Mucosa of descending colon (tissue), 3 donors: ENCODE measurements at regions not wholly inside any gene's neighbourhood (a gene's known extent, or its start where the extent isn't known, plus 50 kb on each side); places are given as distances from the start of the nearest gene placed in this dataset.

ENCODE experiments used
- ATAC-seq: fragments of 200-7000 bp; cut with Tn5 transposase; one replicate; pipeline ENCODE4 v1.9.1; 2020; ENCODE audit warnings: mild to moderate bottlenecking, moderate library complexity
- DNase-seq, 3 donors: peaks; one replicate each; pipeline ENCODE4 v3.0.0-alpha.2; 2020
- H3K36me3 ChIP-seq: fragments of 200-600 bp; one replicate; pipeline ENCODE4 v1.8.0; 2021; ENCODE audit warnings: low read depth, mild to moderate bottlenecking
- H3K4me1 ChIP-seq: fragments of 200-600 bp; one replicate; pipeline ENCODE4 v1.8.0; 2021; ENCODE audit warnings: low read depth, mild to moderate bottlenecking
- H3K4me3 ChIP-seq: fragments of 200-600 bp; one replicate; pipeline ENCODE4 v1.8.0; 2021; ENCODE audit warnings: mild to moderate bottlenecking
- H3K9me3 ChIP-seq: fragments of 200-600 bp; one replicate; pipeline ENCODE4 v1.8.0; 2021; ENCODE audit warnings: mild to moderate bottlenecking
- intact Hi-C, 2 donors: fragments of 100-400 bp; cut with DNase I in 1 of 2; cut with micrococcal nuclease in 1 of 2; formaldehyde crosslinking; loops; one replicate each; pipeline versions ENCODE4 v1.11.0 to v1.11.1; 2022; cut with DNase I, micrococcal nuclease
- TF ChIP-seq, protein P1 (sequence below): fragments of 200-600 bp; IDR thresholded peaks from one replicate; pipeline ENCODE4 v1.8.0; 2022; ENCODE audit warnings: antibody characterized with exemption, mild to moderate bottlenecking
- donor health status: DM: no; HTN: no; CAD: no; lungs with moderate emphysema.
- donor health status: DM: no; HTN: no; CAD: no.
- donor health status: DM: no; HTN: yes; CAD: no.

DNA sequence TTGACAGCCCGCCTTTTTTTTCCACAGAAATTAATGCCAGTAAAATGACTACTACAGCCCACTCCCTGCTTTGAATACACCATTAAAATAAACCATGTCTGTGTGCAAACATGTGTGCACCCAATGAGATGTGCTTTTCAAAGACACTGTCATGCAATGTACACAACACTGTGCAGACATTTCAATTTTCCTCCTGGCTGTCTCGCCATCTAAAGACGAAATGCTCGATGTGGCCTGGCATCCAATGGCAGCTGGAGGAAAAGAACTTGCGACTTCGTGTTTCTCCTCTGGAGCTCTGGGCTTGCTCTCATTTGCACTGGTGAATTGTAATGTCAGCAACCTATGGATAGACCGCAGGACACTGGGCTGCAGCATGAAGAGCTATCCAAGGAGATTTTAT, 147.0 kb upstream of the NAV2 start:
- TF ChIP-seq, protein P1, sequence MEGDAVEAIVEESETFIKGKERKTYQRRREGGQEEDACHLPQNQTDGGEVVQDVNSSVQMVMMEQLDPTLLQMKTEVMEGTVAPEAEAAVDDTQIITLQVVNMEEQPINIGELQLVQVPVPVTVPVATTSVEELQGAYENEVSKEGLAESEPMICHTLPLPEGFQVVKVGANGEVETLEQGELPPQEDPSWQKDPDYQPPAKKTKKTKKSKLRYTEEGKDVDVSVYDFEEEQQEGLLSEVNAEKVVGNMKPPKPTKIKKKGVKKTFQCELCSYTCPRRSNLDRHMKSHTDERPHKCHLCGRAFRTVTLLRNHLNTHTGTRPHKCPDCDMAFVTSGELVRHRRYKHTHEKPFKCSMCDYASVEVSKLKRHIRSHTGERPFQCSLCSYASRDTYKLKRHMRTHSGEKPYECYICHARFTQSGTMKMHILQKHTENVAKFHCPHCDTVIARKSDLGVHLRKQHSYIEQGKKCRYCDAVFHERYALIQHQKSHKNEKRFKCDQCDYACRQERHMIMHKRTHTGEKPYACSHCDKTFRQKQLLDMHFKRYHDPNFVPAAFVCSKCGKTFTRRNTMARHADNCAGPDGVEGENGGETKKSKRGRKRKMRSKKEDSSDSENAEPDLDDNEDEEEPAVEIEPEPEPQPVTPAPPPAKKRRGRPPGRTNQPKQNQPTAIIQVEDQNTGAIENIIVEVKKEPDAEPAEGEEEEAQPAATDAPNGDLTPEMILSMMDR: no peak
- Histone ChIP-seq H3K4me3 (no peak overlapping the region), H3K9me3 (no peaks in the 10 kb centered on the region), H3K36me3 (no peaks in the 10 kb centered on the region), H3K4me1 (no peaks in the 10 kb centered on the region)
- intact Hi-C loops: loop anchor here in 1 of 2 donors (10.0 kb wide), 1 partner anchor 339 kb away; no protein-coding TSS in a partner anchor
- no peak for DNase-seq
- ATAC-seq: no peak

DNA sequence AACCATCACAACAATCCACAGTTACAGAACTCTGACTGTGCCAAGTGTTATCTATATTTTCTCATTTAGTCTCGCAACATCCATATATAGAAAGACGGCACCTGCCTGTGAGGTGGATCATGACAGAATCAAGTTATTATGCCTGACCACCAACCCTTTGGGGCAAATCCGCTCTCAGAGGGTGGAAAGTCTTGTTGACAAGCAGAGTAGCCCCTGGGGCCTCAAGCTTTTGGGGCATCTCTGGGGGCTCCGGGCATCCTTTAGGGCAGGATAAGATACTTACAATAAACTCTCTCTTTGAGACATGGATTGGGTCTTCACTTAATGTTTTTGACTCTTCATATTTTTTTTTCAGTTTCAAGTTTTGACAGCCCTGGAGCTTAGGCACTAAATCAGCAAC, 150.5 kb upstream of the NAV2 start:
- no peak for ATAC-seq
- intact Hi-C loops: loop anchor here in 1 of 2 donors (5.0 to 10.0 kb wide), 2 partner anchors 185 to 343 kb away; no protein-coding TSS in a partner anchor
- H3K36me3 ChIP-seq: no peaks in the 10 kb centered on the region
- no peaks in the 10 kb centered on the region for H3K4me1 ChIP-seq
- H3K4me3 ChIP-seq: no peak overlapping the region
- no peaks in the 10 kb centered on the region for H3K9me3 ChIP-seq
- TF ChIP-seq, protein P1: no peak
- DNase-seq: no peak

DNA sequence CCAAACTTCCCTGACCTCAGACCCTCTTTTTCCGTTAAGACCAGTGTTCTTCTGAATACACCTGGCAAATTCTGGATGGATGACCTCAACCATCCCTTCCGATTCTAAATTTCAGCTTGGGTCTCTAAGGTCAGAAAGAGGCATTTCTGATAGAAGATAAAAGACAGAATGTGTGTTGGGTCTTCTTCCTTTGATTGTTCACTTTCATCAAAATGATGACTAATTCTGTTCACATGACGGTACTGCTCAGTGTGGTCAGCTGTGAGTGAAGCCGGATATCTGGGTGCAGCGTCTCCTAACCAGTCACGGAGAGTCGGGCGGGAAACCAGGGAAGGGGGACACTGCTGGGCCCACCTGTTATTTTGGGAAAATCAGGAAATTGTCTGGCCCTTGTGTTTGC, 151.6 kb upstream of the NAV2 start:
- no peak for DNase-seq
- no peaks in the 10 kb centered on the region for H3K4me1 ChIP-seq
- intact Hi-C loops: loop anchor here in 1 of 2 donors (5.0 to 10.0 kb wide), 2 partner anchors 186 to 344 kb away; no protein-coding TSS in a partner anchor
- TF ChIP-seq, protein P1: no peak
- H3K9me3 ChIP-seq: no peaks in the 10 kb centered on the region
- no peak overlapping the region for H3K4me3 ChIP-seq
- no peak for ATAC-seq
- H3K36me3 ChIP-seq: no peaks in the 10 kb centered on the region

DNA sequence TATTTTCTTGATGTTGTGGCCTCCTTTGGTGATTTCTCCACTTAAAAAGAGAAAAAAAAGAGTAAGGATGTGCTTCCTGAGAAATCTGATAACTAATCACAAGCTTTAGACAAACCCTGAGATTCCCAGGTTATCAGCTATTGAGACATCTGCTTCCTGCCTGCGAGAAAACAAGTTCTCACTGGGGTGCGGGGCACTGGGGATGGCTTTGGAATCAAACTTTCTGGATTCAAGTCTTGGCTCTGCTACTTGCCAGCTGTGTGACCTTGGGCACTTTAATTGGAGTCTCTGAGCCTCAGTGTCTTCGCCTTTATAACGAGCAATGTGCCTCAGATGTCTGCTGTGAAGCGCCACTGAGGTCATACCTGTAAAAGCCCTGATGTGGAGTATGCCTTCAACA, 152.5 kb upstream of the NAV2 start:
- no peaks in the 10 kb centered on the region for H3K36me3 ChIP-seq
- intact Hi-C loops: loop anchor here in 1 of 2 donors (5.0 to 10.0 kb wide), 2 partner anchors 187 to 345 kb away; no protein-coding TSS in a partner anchor

DNA sequence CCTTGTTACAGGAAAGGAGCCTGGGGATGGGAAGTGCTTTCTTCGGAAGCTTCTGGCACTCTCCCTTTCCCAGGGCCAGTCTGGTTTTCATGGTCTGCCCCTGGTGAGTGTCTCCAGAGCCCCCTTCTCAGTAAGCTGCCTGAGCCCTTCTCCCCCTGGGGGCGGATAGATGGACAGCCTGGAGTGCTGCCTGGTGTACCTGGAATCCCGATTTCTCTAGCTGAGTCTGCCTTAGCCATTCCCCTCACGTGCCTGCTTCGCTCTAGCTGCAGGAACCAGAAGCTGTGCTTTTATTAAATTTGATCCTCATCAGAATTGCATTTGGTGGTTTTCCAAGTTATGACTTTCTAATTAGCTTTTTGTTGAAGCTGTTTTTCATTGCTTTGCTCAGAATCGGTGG, 152.9 kb upstream of the NAV2 start:
- Histone ChIP-seq H3K36me3 (no peaks in the 10 kb centered on the region), H3K9me3 (no peaks in the 10 kb centered on the region), H3K4me3 (no peak overlapping the region), H3K4me1 (peaks cover 5% of the 10 kb centered on the region)
- DNase-seq (no peak), ATAC-seq (no peak)
- intact Hi-C loops: loop anchor here (5.0 to 10.0 kb wide), 6 partner anchors 188 to 487 kb away; no protein-coding TSS in a partner anchor
- TF ChIP-seq, protein P1: no peak

More for the DNA sequence above, 152.5 kb upstream of the NAV2 start:
- TF ChIP-seq, protein P1: no peak
- peak; percentile 20 for ATAC-seq
- no peak for DNase-seq
- H3K4me1 ChIP-seq: peaks cover under 1% of the 10 kb centered on the region
- H3K4me3 ChIP-seq: no peak overlapping the region
- no peaks in the 10 kb centered on the region for H3K9me3 ChIP-seq
